Hepatocyte (in vitro differentiated cells): ENCODE measurements at regions not wholly inside any gene's neighbourhood (a gene's known extent, or its start where the extent isn't known, plus 50 kb on each side); places are given as distances from the start of the nearest gene placed in this dataset.
"Not testable (repeated sequence)": the region's sequence is repeated elsewhere in the genome, so short reads cannot be mapped to it uniquely, and the experiment has no call there.

ENCODE experiments used
- DNase-seq: peaks from one replicate; pipeline ENCODE4 v3.0.0-alpha.2; 2016; ENCODE audit warnings: low spot score
- H2AFZ ChIP-seq: fragments of 200-600 bp; sonication (generic); 2 replicates; pipeline ENCODE4 v1.6.0; 2016; ENCODE audit warnings: antibody characterized with exemption, mild to moderate bottlenecking
- H3K27ac ChIP-seq: fragments of 200-600 bp; sonication (generic); 2 replicates; pipeline ENCODE4 v1.5.1; 2016; ENCODE audit warnings: mild to moderate bottlenecking
- H3K27me3 ChIP-seq: fragments of 200-600 bp; sonication (generic); 2 replicates; pipeline ENCODE4 v1.6.1; 2016
- H3K36me3 ChIP-seq: fragments of 200-600 bp; sonication (generic); replicated peaks from 2 replicates; pipeline ENCODE4 v1.5.1; 2016; ENCODE audit warnings: low read depth; ENCODE audit not compliant: insufficient read depth
- H3K4me1 ChIP-seq: fragments of 200-600 bp; sonication (generic); 2 replicates; pipeline ENCODE4 v1.5.1; 2016; ENCODE audit warnings: mild to moderate bottlenecking, moderate library complexity; ENCODE audit not compliant: insufficient read depth
- H3K4me2 ChIP-seq: fragments of 200-600 bp; sonication (generic); 2 replicates; pipeline ENCODE4 v1.6.0; 2016
- H3K4me3 ChIP-seq: fragments of 200-600 bp; sonication (generic); 2 replicates; pipeline ENCODE4 v1.5.1; 2016; ENCODE audit warnings: mild to moderate bottlenecking
- H3K79me2 ChIP-seq: fragments of 200-600 bp; sonication (generic); 2 replicates; pipeline ENCODE4 v1.6.0; 2017; ENCODE audit warnings: mild to moderate bottlenecking
- H3K9me2 ChIP-seq: fragments of 200-600 bp; sonication (generic); replicated peaks from 2 replicates; pipeline ENCODE4 v1.6.0; 2017; ENCODE audit warnings: mild to moderate bottlenecking; ENCODE audit not compliant: insufficient read depth
- H3K9me3 ChIP-seq: fragments of 200-600 bp; sonication (generic); 2 replicates; pipeline ENCODE4 v1.5.1; 2016; ENCODE audit warnings: low read depth, mild to moderate bottlenecking
- H4K20me1 ChIP-seq: fragments of 200-600 bp; sonication (generic); 2 replicates; pipeline ENCODE4 v1.6.0; 2016; ENCODE audit warnings: mild to moderate bottlenecking; ENCODE audit not compliant: insufficient read depth, poor library complexity, severe bottlenecking
- CTCF ChIP-seq: fragments of 200-600 bp; sonication (generic); IDR thresholded peaks from 2 replicates; pipeline ENCODE4 v1.5.1; 2016; ENCODE audit warnings: antibody characterized with exemption, mild to moderate bottlenecking; ENCODE audit not compliant: poor library complexity
- EZH2 ChIP-seq: fragments of 200-600 bp; sonication (generic); IDR thresholded peaks from 2 replicates; pipeline ENCODE4 v1.6.1; 2016; ENCODE audit warnings: antibody characterized with exemption, mild to moderate bottlenecking, borderline replicate concordance
- EZH2phosphoT487 ChIP-seq: fragments of 200-600 bp; sonication (generic); IDR thresholded peaks from one replicate; pipeline ENCODE4 v1.6.1; 2018; ENCODE audit warnings: antibody characterized with exemption, mild to moderate bottlenecking, low read depth, moderate library complexity; ENCODE audit not compliant: unreplicated experiment, severe bottlenecking
- WGBS: methylation state at CpG from one replicate; pipeline ENCODE4 v1.1.6; 2016; ENCODE audit warnings: low lambda C conversion rate; ENCODE audit errors: missing lambda C conversion rate; 5-methylcytosine and 5-hydroxymethylcytosine counted together

GRCh38 chr4:67286724-67287123 lies 258.6 kb downstream of the CENPC start:
- WGBS, result 95% methylated on average over 11 of the region's 17 CpGs
- Histone ChIP-seq H3K4me3 (no peak overlapping the region), H3K27me3 (no peaks in the 10 kb centered on the region), H3K4me2 (no peak overlapping the region), H3K9me3 (no peaks in the 10 kb centered on the region), H3K79me2 (no peaks in the 10 kb centered on the region), H2AFZ (no peak overlapping the region), H4K20me1 (no peaks in the 10 kb centered on the region), H3K4me1 (no peaks in the 10 kb centered on the region), H3K27ac (no peak overlapping the region), H3K36me3 (no peaks in the 10 kb centered on the region), H3K9me2 (no peaks in the 10 kb centered on the region)
- TF ChIP-seq CTCF, result no peak
- no peak for TF ChIP-seq EZH2
- TF ChIP-seq EZH2phosphoT487, result no peak
- DNase-seq, result no peak

GRCh38 chr4:67282749-67283148 lies 262.6 kb downstream of the CENPC start:
- H3K27me3 ChIP-seq, result no peaks in the 10 kb centered on the region

GRCh38 chr4:67275179-67275750 lies 270.0 kb downstream of the CENPC start:
- Histone ChIP-seq H3K9me3 (no peaks in the 10 kb centered on the region), H3K4me1 (no peaks in the 10 kb centered on the region)
- 95% methylated on average over 10 of the region's 11 CpGs for WGBS

More at GRCh38 chr4:67282749-67283148, 262.6 kb downstream of the CENPC start:
- 94% methylated on average over 13 of the region's 13 CpGs for WGBS
- Histone ChIP-seq H3K9me2 (no peaks in the 10 kb centered on the region), H3K9me3 (no peaks in the 10 kb centered on the region), H3K79me2 (no peaks in the 10 kb centered on the region), H3K27ac (no peak overlapping the region), H4K20me1 (no peaks in the 10 kb centered on the region), H3K4me3 (no peak overlapping the region), H2AFZ (no peak overlapping the region), H3K4me1 (no peaks in the 10 kb centered on the region), H3K36me3 (no peaks in the 10 kb centered on the region), H3K4me2 (no peak overlapping the region)
- no peak for DNase-seq
- no peak for TF ChIP-seq EZH2
- no peak for TF ChIP-seq CTCF
- TF ChIP-seq EZH2phosphoT487, result no peak

GRCh38 chr4:67274671-67275070 lies 270.6 kb downstream of the CENPC start:
- not testable (repeated sequence) for H3K27me3 ChIP-seq, DNase-seq, H3K4me2 ChIP-seq, H3K9me2 ChIP-seq, H3K9me3 ChIP-seq, H3K27ac ChIP-seq, H2AFZ ChIP-seq, H4K20me1 ChIP-seq, H3K36me3 ChIP-seq, H3K4me3 ChIP-seq, H3K79me2 ChIP-seq, H3K4me1 ChIP-seq
- WGBS, result 57% methylated on average over 3 of the region's 3 CpGs

More at GRCh38 chr4:67275179-67275750, 270.0 kb downstream of the CENPC start:
- Histone ChIP-seq H3K9me2 (no peaks in the 10 kb centered on the region), H3K36me3 (no peaks in the 10 kb centered on the region), H3K79me2 (no peaks in the 10 kb centered on the region), H2AFZ (no peak overlapping the region), H3K27ac (no peak overlapping the region), H4K20me1 (no peaks in the 10 kb centered on the region), H3K4me2 (no peak overlapping the region), H3K4me3 (no peak overlapping the region), H3K27me3 (no peaks in the 10 kb centered on the region)
- TF ChIP-seq EZH2phosphoT487 (no peak), CTCF (no peak), EZH2 (no peak)
- no peak for DNase-seq
